Endothelial cell of umbilical vein (primary cell): ENCODE measurements at regions not wholly inside any gene's neighbourhood (a gene's known extent, or its start where the extent isn't known, plus 50 kb on each side); places are given as distances from the start of the nearest gene placed in this dataset.

Experiments
- BruUV-seq: library from RNA; stranded (reverse); fragments of 400-500 nt; replicated peaks from 2 replicates; lab custom pipeline; 2021; lab: Mats Ljungman, UMichigan
- CTCF ChIA-PET: fragments of 300-600, 350-600 bp; sonication (Branson Sonifier 250); formaldehyde crosslinking; loops from one replicate; lab custom pipeline; 2021; ENCODE audit warnings: antibody characterized with exemption, inconsistent platforms; lab: Charles Lee
- POLR2A ChIA-PET: fragments of 300-600, 350-600 bp; sonication (Branson Sonifier 250); formaldehyde crosslinking; loops from one replicate; lab custom pipeline; 2021; ENCODE audit warnings: antibody characterized with exemption, inconsistent platforms; lab: Charles Lee
- DNase-seq: peaks from one replicate; pipeline ENCODE4 v3.0.0-alpha.2; 2011; ENCODE audit warnings: low read depth, low spot score
- FAIRE-seq: peaks from 2 replicates; lab custom pipeline; 2011; peaks lifted over from hg19 to GRCh38; lab: Jason Lieb, UNC
- H2AFZ ChIP-seq: 2 replicates; pipeline ENCODE4 v1.6.0; 2012; ENCODE audit warnings: low read depth, low read length, control low read depth, inconsistent platforms
- H3K27ac ChIP-seq: 2 replicates; pipeline ENCODE4 v1.5.1; 2011; ENCODE audit warnings: low read depth, mild to moderate bottlenecking, control low read depth, low read length, moderate library complexity; ENCODE audit not compliant: insufficient read depth
- H3K27me3 ChIP-seq, 2 experiments: 2 replicates each; pipeline versions ENCODE4 v1.6.0 to v1.6.1; 2011; ENCODE audit warnings: low read length in 2 of 2, mixed read lengths in 1 of 2; ENCODE audit not compliant: control insufficient read depth in 2 of 2, insufficient read depth in 2 of 2
- H3K36me3 ChIP-seq, 2 experiments: 2 replicates in 1 of 2; 3 replicates in 1 of 2; pipeline ENCODE4 v1.5.1; 2011; ENCODE audit warnings: low read length in 2 of 2, mild to moderate bottlenecking in 1 of 2, moderate library complexity in 1 of 2; ENCODE audit not compliant: control insufficient read depth in 2 of 2, insufficient read depth in 2 of 2; ENCODE audit errors: extremely low read depth in 1 of 2
- H3K4me1 ChIP-seq: 3 replicates; pipeline ENCODE4 v1.5.1; 2011; ENCODE audit warnings: mild to moderate bottlenecking, low read length; ENCODE audit not compliant: control insufficient read depth, insufficient read depth; ENCODE audit errors: extremely low read depth
- H3K4me2 ChIP-seq: 2 replicates; pipeline ENCODE4 v1.6.1; 2011; ENCODE audit warnings: low read length, control low read depth, mixed read lengths; ENCODE audit not compliant: insufficient read depth
- H3K4me3 ChIP-seq, 3 experiments: fragments of 200-600 bp in 1 of 3; sonication (generic), shearing (Covaris generic) in 1 of 3; replicated peaks in 1 of 3; 2 replicates each; pipeline ENCODE4 v1.5.1; 2011 to 2016; ENCODE audit warnings: control low read depth in 3 of 3, low read length in 3 of 3, mild to moderate bottlenecking in 2 of 3, inconsistent platforms in 1 of 3, low read depth in 1 of 3, moderate library complexity in 1 of 3; ENCODE audit not compliant: insufficient read depth in 1 of 3
- H3K79me2 ChIP-seq: 2 replicates; pipeline ENCODE4 v1.6.0; 2012; ENCODE audit warnings: low read length, inconsistent platforms; ENCODE audit not compliant: control insufficient read depth, insufficient read depth
- H3K9ac ChIP-seq: replicated peaks from 2 replicates; pipeline ENCODE3; 2011; ENCODE audit warnings: low read length, control low read depth; ENCODE audit not compliant: insufficient read depth; ENCODE audit errors: extremely low read depth
- H3K9me1 ChIP-seq: replicated peaks from 3 replicates; pipeline ENCODE4 v1.6.0; 2011; ENCODE audit warnings: mild to moderate bottlenecking, low read length; ENCODE audit not compliant: control insufficient read depth, insufficient read depth; ENCODE audit errors: extremely low read depth
- H3K9me3 ChIP-seq: replicated peaks from 2 replicates; pipeline ENCODE4 v1.5.1; 2012; ENCODE audit warnings: low read length, inconsistent platforms; ENCODE audit not compliant: control insufficient read depth, insufficient read depth
- H4K20me1 ChIP-seq: replicated peaks from 2 replicates; pipeline ENCODE3; 2011; ENCODE audit warnings: mild to moderate bottlenecking, low read length; ENCODE audit not compliant: control insufficient read depth, insufficient read depth; ENCODE audit errors: extremely low read depth
- EZH2 ChIP-seq: IDR thresholded peaks from 2 replicates; pipeline ENCODE4 v1.6.1; 2012; ENCODE audit warnings: borderline replicate concordance, low read depth, mild to moderate bottlenecking, moderate library complexity, low read length, inconsistent platforms; ENCODE audit not compliant: severe bottlenecking
- FOS ChIP-seq: IDR thresholded peaks from 2 replicates; pipeline ENCODE4 v1.6.1; 2011; ENCODE audit warnings: mild to moderate bottlenecking, low read length, moderate library complexity, borderline replicate concordance; ENCODE audit not compliant: insufficient read depth
- GATA2 ChIP-seq: IDR thresholded peaks from 2 replicates; pipeline ENCODE4 v1.7.0; 2011; ENCODE audit warnings: low read depth, mild to moderate bottlenecking, moderate library complexity, mixed read lengths, low read length; ENCODE audit not compliant: insufficient read length, insufficient read depth
- JUN ChIP-seq: IDR thresholded peaks from 2 replicates; pipeline ENCODE4 v1.6.1; 2011; ENCODE audit warnings: borderline replicate concordance, low read depth; ENCODE audit not compliant: insufficient read length, insufficient read depth
- MYC ChIP-seq: IDR thresholded peaks from one replicate; pipeline ENCODE4 v1.6.1; 2011; ENCODE audit warnings: mild to moderate bottlenecking, low read depth, low read length
- POLR2A ChIP-seq: IDR thresholded peaks from 2 replicates; pipeline ENCODE4 v1.6.1; 2012; ENCODE audit warnings: low read depth, mild to moderate bottlenecking, control low read depth, low read length
- POLR2AphosphoS5 ChIP-seq: IDR thresholded peaks from 2 replicates; pipeline ENCODE4 v1.6.1; 2012; ENCODE audit warnings: low read depth, mild to moderate bottlenecking, control low read depth, low read length, moderate library complexity; ENCODE audit not compliant: insufficient read depth
- dilution Hi-C: fragments of 300-500 bp; cut with MboI; formaldehyde crosslinking; loops from one replicate; pipeline ENCODE4 v1.15.0; 2019; ENCODE audit warnings: low sequenced_read_pairs; ENCODE audit not compliant: extremely low pct_ligation_motif_present
- intact Hi-C: fragments of 100-400 bp; cut with micrococcal nuclease; formaldehyde crosslinking; loops from one replicate; pipeline ENCODE4 v1.10.0; 2022
- TF ChIP-seq, protein P1 (sequence below), 2 donors: IDR thresholded peaks; 1 replicate in 1 of 2; 2 replicates in 1 of 2; pipeline ENCODE4 v1.5.1; 2011; ENCODE audit warnings: low read length in 2 of 2, mild to moderate bottlenecking in 2 of 2, moderate library complexity in 2 of 2, control low read depth in 1 of 2, inconsistent platforms in 1 of 2, low read depth in 1 of 2; ENCODE audit not compliant: insufficient read depth in 1 of 2; ENCODE audit errors: extremely low read depth in 1 of 2
- TF ChIP-seq, protein P2 (sequence below): IDR thresholded peaks from 2 replicates; pipeline ENCODE4 v1.6.1; 2011; ENCODE audit not compliant: insufficient read depth, insufficient read length

DNA sequence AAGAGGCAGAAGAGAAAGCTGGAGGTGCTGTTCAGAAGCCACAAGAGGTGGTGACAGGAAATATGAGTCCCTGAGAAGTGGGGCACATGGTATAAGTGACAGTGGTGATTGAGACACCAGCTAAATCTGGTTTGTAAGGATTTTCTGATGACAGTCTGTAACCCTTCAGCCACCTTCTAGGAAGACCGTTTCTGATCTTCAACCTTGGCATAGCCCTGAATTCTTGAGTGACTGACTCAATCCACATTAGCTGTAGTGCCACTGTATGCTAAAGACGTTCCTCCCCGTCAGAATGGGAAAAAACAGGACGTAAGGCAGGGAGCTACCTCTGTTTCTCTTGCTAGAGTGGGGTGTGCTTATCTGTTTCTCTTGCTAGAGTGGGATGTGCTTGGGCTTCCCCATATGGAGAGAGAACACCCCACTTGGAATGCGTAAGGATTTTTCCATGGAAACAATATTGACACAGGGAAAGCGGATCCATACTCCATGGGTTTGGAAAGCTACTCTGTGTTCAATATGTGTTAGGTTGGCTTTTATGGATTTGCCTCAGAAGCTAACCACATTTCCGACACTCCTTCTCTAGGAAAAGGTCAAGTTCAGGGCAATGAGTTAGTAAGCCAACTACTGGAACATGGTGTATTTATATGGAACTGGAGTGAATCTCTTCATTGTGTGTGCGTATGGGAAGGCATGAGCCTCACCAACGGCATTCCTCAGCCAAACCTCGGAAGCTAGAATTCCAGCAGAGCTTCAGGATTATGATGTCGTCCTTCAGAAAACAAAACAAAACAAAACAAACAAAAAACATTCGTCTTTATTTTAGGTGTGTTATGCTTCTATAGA, 948.8 kb upstream of the SLC10A2 start:
- intact Hi-C loops = loop anchor here (1.0 to 5.0 kb wide), 5 partner anchors 63 to 392 kb away; no protein-coding TSS in a partner anchor
- BruUV-seq = TSS peak; percentile 79
- peak; percentile 71 for DNase-seq

DNA sequence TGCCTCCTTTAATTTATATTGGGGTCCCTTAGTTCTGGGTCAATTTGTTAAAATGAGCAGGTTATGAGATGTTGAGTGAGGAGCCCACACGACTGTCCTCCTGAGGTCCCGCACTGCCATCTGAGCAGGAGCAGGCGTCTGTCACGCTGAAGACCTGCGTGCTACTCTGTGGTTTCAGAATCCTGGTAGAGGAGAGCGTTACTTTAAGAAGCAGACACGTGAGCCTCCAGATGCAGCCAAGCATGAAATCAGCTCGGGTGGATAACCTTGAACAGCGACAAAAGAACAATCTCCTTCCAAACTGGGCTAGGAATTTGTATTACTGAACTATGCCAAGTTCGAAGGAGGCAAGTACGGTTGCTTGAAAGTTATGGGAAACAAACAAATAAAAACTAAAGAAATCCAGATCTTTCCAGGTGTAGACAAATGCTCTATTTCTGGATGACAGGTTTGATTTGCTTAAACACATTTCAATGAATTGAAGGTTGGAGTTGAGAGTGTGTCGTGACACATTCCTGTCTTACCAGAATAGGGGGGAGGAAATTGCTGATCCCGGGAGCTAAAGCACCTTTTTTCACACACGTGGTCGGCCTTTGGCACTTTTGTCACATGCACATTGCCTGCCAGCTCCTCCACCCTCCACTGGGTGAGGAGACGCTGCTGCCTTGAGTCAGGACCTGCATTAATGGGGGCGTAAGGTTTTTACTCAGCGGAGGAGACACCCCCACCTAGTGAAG, 945.5 kb upstream of the SLC10A2 start:
- no peaks in the 10 kb centered on the region for H3K36me3 ChIP-seq
- no peak overlapping the region for H3K4me2 ChIP-seq
- H3K27me3 ChIP-seq = no peaks in the 10 kb centered on the region
- no peak overlapping the region for H3K9ac ChIP-seq
- H3K79me2 ChIP-seq = no peaks in the 10 kb centered on the region
- TF ChIP-seq, protein P1, sequence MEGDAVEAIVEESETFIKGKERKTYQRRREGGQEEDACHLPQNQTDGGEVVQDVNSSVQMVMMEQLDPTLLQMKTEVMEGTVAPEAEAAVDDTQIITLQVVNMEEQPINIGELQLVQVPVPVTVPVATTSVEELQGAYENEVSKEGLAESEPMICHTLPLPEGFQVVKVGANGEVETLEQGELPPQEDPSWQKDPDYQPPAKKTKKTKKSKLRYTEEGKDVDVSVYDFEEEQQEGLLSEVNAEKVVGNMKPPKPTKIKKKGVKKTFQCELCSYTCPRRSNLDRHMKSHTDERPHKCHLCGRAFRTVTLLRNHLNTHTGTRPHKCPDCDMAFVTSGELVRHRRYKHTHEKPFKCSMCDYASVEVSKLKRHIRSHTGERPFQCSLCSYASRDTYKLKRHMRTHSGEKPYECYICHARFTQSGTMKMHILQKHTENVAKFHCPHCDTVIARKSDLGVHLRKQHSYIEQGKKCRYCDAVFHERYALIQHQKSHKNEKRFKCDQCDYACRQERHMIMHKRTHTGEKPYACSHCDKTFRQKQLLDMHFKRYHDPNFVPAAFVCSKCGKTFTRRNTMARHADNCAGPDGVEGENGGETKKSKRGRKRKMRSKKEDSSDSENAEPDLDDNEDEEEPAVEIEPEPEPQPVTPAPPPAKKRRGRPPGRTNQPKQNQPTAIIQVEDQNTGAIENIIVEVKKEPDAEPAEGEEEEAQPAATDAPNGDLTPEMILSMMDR (IDR thresholded peaks at IDR 0.05; ENCODE audit: extremely low read depth in 1 of 2, insufficient read depth in 1 of 2, low read depth in 1 of 2, low read length in 2 of 2) = no peak
- TF ChIP-seq, protein P2, sequence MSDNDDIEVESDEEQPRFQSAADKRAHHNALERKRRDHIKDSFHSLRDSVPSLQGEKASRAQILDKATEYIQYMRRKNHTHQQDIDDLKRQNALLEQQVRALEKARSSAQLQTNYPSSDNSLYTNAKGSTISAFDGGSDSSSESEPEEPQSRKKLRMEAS = no peak
- TF ChIP-seq POLR2AphosphoS5 (no peak), POLR2A (no peak), EZH2 (no peak), GATA2 (no peak), FOS (no peak), JUN (no peak), MYC (no peak)
- H3K4me1 ChIP-seq = peaks cover 50% of the 10 kb centered on the region
- dilution Hi-C loops (no loop called here), intact Hi-C loops (no loop called here)
- no peaks in the 10 kb centered on the region for H4K20me1 ChIP-seq
- H3K27ac ChIP-seq = no peak overlapping the region
- DNase-seq = no peak
- H3K4me3 ChIP-seq = no peak overlapping the region
- no peaks in the 10 kb centered on the region for H3K9me1 ChIP-seq
- BruUV-seq = no TSS peak
- ChIA-PET POLR2A (no interaction called here), CTCF (no interaction called here)
- FAIRE-seq = no peak
- H2AFZ ChIP-seq = no peak overlapping the region
- no peaks in the 10 kb centered on the region for H3K9me3 ChIP-seq

More for the DNA sequence above, 948.8 kb upstream of the SLC10A2 start:
- Histone ChIP-seq H3K4me1 (peaks cover 27% of the 10 kb centered on the region), H2AFZ (peak overlapping the region; percentile 61), H3K27ac (peak overlapping the region; percentile 74), H3K9me3 (no peaks in the 10 kb centered on the region), H3K4me3 (no peak overlapping the region), H3K4me2 (peak overlapping the region; percentile 72), H3K9ac (peak overlapping the region; percentile 75), H3K9me1 (no peaks in the 10 kb centered on the region), H4K20me1 (no peaks in the 10 kb centered on the region), H3K27me3 (no peaks in the 10 kb centered on the region), H3K79me2 (no peaks in the 10 kb centered on the region), H3K36me3 (no peaks in the 10 kb centered on the region)
- CTCF ChIA-PET = interaction anchor here (1.1 to 2.4 kb wide), 4 partner anchors 11 to 759 kb away, joined by 4 to 8 read pairs (median 4); no protein-coding TSS in a partner anchor
- dilution Hi-C loops = no loop called here
- peak; percentile 78 for FAIRE-seq
- POLR2A ChIA-PET = no interaction called here
- TF ChIP-seq POLR2AphosphoS5 = peak; percentile 18
- no peak for TF ChIP-seq FOS
